ENCODE measurements at regions not wholly inside any gene's neighbourhood (a gene's known extent, or its start where the extent isn't known, plus 50 kb on each side); places are given as distances from the start of the nearest gene placed in this dataset.

- TF ChIP-seq POLR2A (IDR thresholded peaks at IDR 0.05) (no peak), CTCF (IDR thresholded peaks at IDR 0.05) (no peak)
Observed at GRCh38 chr2:16063251-16063850, 123.0 kb downstream of the MYCN start.

Data from thyroid gland (tissue), 4 donors.